ENCODE measurements at regions not wholly inside any gene's neighbourhood (a gene's known extent, or its start where the extent isn't known, plus 50 kb on each side); places are given as distances from the start of the nearest gene placed in this dataset.

DNA sequence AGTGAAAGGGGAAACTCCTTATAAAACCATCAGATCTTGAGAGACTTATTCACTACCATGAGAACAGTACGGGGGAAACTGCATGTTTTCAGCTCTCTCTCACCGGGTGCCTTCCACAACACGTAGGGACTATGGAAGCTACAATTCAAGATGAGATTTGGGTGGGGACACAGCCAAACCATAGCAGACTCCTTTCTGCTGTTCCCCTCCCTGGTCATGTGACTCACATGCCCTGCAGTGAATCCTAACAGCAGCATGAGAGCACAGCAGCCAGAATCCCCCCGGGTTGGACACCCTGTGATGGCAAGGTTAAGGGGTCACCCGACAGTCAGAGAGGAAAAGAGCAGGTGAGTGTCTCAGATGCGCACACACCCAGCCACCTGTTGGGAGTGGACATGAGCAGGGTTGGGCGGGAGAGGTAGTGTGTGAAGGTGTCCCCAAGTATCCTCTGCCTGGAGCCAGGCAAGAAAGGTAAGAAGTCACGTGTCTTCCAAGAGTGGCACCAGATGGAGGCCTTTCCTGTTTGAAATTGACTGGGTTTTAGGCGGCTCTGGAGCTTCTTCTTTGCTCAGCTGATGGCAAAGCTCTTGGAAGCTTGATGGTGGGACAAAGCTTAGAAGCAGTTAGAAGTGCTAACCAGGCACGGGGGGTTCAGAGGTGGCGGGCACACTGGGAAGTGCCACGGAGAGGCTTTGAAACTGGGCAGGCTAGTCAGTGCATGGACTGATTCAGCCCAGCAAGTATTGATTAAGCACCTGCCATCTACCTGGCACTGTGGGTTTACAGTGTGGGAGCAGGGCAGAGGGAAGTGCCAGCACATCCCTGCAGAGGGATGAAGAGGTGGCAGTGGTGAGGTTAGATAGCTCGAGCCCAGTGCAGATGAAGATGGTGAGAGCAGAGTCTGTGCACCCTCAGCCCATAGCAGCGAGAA is 68.7 kb downstream of the RHOB start:
- no peak for TF ChIP-seq L3MBTL2 (conservative IDR thresholded peaks at IDR 0.05)
- no peak for TF ChIP-seq HDGF (IDR thresholded peaks at IDR 0.05; ENCODE audit: borderline replicate concordance)
- TF ChIP-seq ZNF384 (IDR thresholded peaks at IDR 0.05): no peak
- no peak for TF ChIP-seq TARDBP (IDR thresholded peaks at IDR 0.05)
- no peak for TF ChIP-seq CTBP1 (IDR thresholded peaks at IDR 0.05; ENCODE audit: borderline replicate concordance)
- no peak for TF ChIP-seq FOXM1 (IDR thresholded peaks at IDR 0.05; ENCODE audit: borderline replicate concordance)
- no peak for TF ChIP-seq ELF4 (IDR thresholded peaks at IDR 0.05)
- no peak for TF ChIP-seq NFRKB (IDR thresholded peaks at IDR 0.05)
- no peak for TF ChIP-seq SUZ12 (IDR thresholded peaks at IDR 0.05)
- TF ChIP-seq SP1 (IDR thresholded peaks at IDR 0.05): no peak
- TF ChIP-seq, protein P1, sequence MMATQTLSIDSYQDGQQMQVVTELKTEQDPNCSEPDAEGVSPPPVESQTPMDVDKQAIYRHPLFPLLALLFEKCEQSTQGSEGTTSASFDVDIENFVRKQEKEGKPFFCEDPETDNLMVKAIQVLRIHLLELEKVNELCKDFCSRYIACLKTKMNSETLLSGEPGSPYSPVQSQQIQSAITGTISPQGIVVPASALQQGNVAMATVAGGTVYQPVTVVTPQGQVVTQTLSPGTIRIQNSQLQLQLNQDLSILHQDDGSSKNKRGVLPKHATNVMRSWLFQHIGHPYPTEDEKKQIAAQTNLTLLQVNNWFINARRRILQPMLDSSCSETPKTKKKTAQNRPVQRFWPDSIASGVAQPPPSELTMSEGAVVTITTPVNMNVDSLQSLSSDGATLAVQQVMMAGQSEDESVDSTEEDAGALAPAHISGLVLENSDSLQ (IDR thresholded peaks at IDR 0.05): no peak
- TF ChIP-seq LEF1 (IDR thresholded peaks at IDR 0.05; ENCODE audit: borderline replicate concordance): no peak
- no peak for TF ChIP-seq BHLHE40 (IDR thresholded peaks at IDR 0.05; ENCODE audit: borderline replicate concordance)
- TF ChIP-seq ARNT (IDR thresholded peaks at IDR 0.05): no peak
